SU-DHL-6 (cell line): ENCODE measurements at regions not wholly inside any gene's neighbourhood (a gene's known extent, or its start where the extent isn't known, plus 50 kb on each side); places are given as distances from the start of the nearest gene placed in this dataset.

Source experiments
- EZH2phosphoT487 ChIP-seq: fragments of 200-600 bp; sonication (generic), shearing (Covaris generic); conservative IDR thresholded peaks from 2 replicates; pipeline ENCODE4 v1.6.1; 2018; ENCODE audit warnings: mild to moderate bottlenecking, antibody characterized with exemption, low read length, moderate library complexity, mixed read lengths
- TF ChIP-seq, protein P1 (sequence below): fragments of 200-600 bp; sonication (generic); IDR thresholded peaks from one replicate; pipeline ENCODE4 v1.5.1; 2017; ENCODE audit warnings: antibody characterized with exemption, mild to moderate bottlenecking, low read length, moderate library complexity; ENCODE audit not compliant: insufficient read depth, poor library complexity, severe bottlenecking

DNA sequence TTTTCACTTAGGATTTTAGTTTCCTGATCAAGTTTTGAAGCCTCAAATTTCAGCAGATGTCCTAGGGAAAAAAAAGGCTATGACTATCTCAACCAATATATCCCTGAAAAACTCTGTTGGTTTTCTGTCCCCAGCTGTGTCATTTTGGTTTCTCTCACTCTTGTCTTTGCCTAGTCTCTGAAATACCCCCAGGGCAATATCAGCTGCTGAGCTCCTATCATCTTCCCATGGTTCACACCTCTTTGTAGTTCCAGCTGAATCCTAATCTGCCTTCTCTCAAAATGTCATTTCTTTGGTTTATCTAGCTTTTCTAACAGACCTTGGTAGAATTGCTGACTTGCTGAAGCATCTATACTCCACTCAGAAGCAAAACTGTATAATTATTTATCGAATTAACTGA, 2370.5 kb downstream of the ARAP2 start:
- TF ChIP-seq, protein P1, sequence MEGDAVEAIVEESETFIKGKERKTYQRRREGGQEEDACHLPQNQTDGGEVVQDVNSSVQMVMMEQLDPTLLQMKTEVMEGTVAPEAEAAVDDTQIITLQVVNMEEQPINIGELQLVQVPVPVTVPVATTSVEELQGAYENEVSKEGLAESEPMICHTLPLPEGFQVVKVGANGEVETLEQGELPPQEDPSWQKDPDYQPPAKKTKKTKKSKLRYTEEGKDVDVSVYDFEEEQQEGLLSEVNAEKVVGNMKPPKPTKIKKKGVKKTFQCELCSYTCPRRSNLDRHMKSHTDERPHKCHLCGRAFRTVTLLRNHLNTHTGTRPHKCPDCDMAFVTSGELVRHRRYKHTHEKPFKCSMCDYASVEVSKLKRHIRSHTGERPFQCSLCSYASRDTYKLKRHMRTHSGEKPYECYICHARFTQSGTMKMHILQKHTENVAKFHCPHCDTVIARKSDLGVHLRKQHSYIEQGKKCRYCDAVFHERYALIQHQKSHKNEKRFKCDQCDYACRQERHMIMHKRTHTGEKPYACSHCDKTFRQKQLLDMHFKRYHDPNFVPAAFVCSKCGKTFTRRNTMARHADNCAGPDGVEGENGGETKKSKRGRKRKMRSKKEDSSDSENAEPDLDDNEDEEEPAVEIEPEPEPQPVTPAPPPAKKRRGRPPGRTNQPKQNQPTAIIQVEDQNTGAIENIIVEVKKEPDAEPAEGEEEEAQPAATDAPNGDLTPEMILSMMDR = no peak
- no peak for TF ChIP-seq EZH2phosphoT487
